Astrocyte (in vitro differentiated cells and primary cell): ENCODE measurements at regions not wholly inside any gene's neighbourhood (a gene's known extent, or its start where the extent isn't known, plus 50 kb on each side); places are given as distances from the start of the nearest gene placed in this dataset.
A peak's percentile ranks its signal among the peaks of the same experiment; 100 is the strongest.

Experiments
- DNase-seq: peaks from one replicate; pipeline ENCODE4 v3.0.0-alpha.2; 2010; ENCODE audit warnings: low read depth
- FAIRE-seq: peaks from 2 replicates; lab custom pipeline; 2011; peaks lifted over from hg19 to GRCh38; lab: Jason Lieb, UNC
- H2AFZ ChIP-seq: 2 replicates; pipeline ENCODE4 v1.6.0; 2012; ENCODE audit warnings: low read depth, low read length, inconsistent platforms
- H3K27ac ChIP-seq: 2 replicates; pipeline ENCODE4 v1.5.1; 2011; ENCODE audit warnings: low read depth, low read length, inconsistent platforms
- H3K27me3 ChIP-seq: 2 replicates; pipeline ENCODE4 v1.6.0; 2011; ENCODE audit warnings: low read length, inconsistent platforms; ENCODE audit not compliant: insufficient read depth
- H3K36me3 ChIP-seq: 2 replicates; pipeline ENCODE4 v1.5.1; 2011; ENCODE audit warnings: low read length, inconsistent platforms; ENCODE audit not compliant: insufficient read depth
- H3K4me1 ChIP-seq: 2 replicates; pipeline ENCODE4 v1.5.1; 2011; ENCODE audit warnings: low read length, inconsistent platforms; ENCODE audit not compliant: insufficient read depth
- H3K4me2 ChIP-seq: 2 replicates; pipeline ENCODE4 v1.6.0; 2012; ENCODE audit warnings: low read length, inconsistent platforms
- H3K4me3 ChIP-seq: 2 replicates; pipeline ENCODE4 v1.5.1; 2011; ENCODE audit warnings: low read depth, mild to moderate bottlenecking, low read length, inconsistent platforms; ENCODE audit not compliant: insufficient read depth
- H3K79me2 ChIP-seq: 2 replicates; pipeline ENCODE4 v1.6.0; 2012; ENCODE audit warnings: mild to moderate bottlenecking, low read length, inconsistent platforms; ENCODE audit not compliant: insufficient read depth
- H3K9ac ChIP-seq: 2 replicates; pipeline ENCODE4 v1.6.0; 2012; ENCODE audit warnings: mild to moderate bottlenecking, low read length, inconsistent platforms
- H3K9me3 ChIP-seq: 2 replicates; pipeline ENCODE4 v1.5.1; 2012; ENCODE audit warnings: low read depth, mild to moderate bottlenecking, low read length, inconsistent platforms; ENCODE audit not compliant: insufficient read depth
- H4K20me1 ChIP-seq: 2 replicates; pipeline ENCODE4 v1.6.0; 2012; ENCODE audit warnings: low read length, inconsistent platforms; ENCODE audit not compliant: insufficient read depth
- H3K27ac Mint-ChIP-seq: one replicate; pipeline ENCODE4 v1.8.0; 2021; ENCODE audit warnings: mild to moderate bottlenecking, mixed read lengths; ENCODE audit not compliant: unreplicated experiment
- H3K27me3 Mint-ChIP-seq: one replicate; pipeline ENCODE4 v1.8.0; 2021; ENCODE audit warnings: low read depth, mixed read lengths; ENCODE audit not compliant: unreplicated experiment
- H3K36me3 Mint-ChIP-seq: one replicate; pipeline ENCODE4 v1.8.0; 2021; ENCODE audit warnings: low read depth, mixed read lengths; ENCODE audit not compliant: unreplicated experiment
- H3K4me1 Mint-ChIP-seq: one replicate; pipeline ENCODE4 v1.8.0; 2021; ENCODE audit warnings: low read depth, mixed read lengths; ENCODE audit not compliant: unreplicated experiment
- H3K4me3 Mint-ChIP-seq: one replicate; pipeline ENCODE4 v1.8.0; 2021; ENCODE audit warnings: mild to moderate bottlenecking, moderate library complexity, mixed read lengths; ENCODE audit not compliant: unreplicated experiment
- H3K9me3 Mint-ChIP-seq: one replicate; pipeline ENCODE4 v1.8.0; 2021; ENCODE audit warnings: mild to moderate bottlenecking, mixed read lengths; ENCODE audit not compliant: unreplicated experiment
- CTCF ChIP-seq: IDR thresholded peaks from 2 replicates; pipeline ENCODE4 v1.5.1; 2011; ENCODE audit warnings: low read depth, mild to moderate bottlenecking, inconsistent platforms, low read length, moderate library complexity; ENCODE audit not compliant: insufficient read depth
- EZH2 ChIP-seq: IDR thresholded peaks from 2 replicates; pipeline ENCODE4 v1.6.1; 2012; ENCODE audit warnings: mild to moderate bottlenecking, low read length, inconsistent platforms; ENCODE audit not compliant: insufficient read depth

GRCh38 chr16:79703066-79703465 lies 102.5 kb upstream of the MAF start:
- no peak overlapping the region for H2AFZ ChIP-seq
- H3K9ac ChIP-seq = no peak overlapping the region
- no peak overlapping the region for H3K4me3 ChIP-seq
- H3K27ac ChIP-seq = peak overlapping the region; percentile 7
- no peaks in the 10 kb centered on the region for H3K36me3 Mint-ChIP-seq
- H3K27me3 ChIP-seq = no peaks in the 10 kb centered on the region
- H3K9me3 ChIP-seq = no peaks in the 10 kb centered on the region
- H3K4me1 Mint-ChIP-seq = no peaks in the 10 kb centered on the region
- no peaks in the 10 kb centered on the region for H3K79me2 ChIP-seq
- H3K4me1 ChIP-seq = no peaks in the 10 kb centered on the region
- H3K4me3 Mint-ChIP-seq = no peak overlapping the region
- peaks cover 3% of the 10 kb centered on the region for H3K9me3 Mint-ChIP-seq
- no peak overlapping the region for H3K27ac Mint-ChIP-seq
- H3K36me3 ChIP-seq = no peaks in the 10 kb centered on the region
- no peak for FAIRE-seq
- DNase-seq = no peak
- TF ChIP-seq CTCF (no peak), EZH2 (no peak)
- no peaks in the 10 kb centered on the region for H4K20me1 ChIP-seq
- H3K27me3 Mint-ChIP-seq = peaks cover 2% of the 10 kb centered on the region
- H3K4me2 ChIP-seq = peak overlapping the region; percentile 37

DNA sequence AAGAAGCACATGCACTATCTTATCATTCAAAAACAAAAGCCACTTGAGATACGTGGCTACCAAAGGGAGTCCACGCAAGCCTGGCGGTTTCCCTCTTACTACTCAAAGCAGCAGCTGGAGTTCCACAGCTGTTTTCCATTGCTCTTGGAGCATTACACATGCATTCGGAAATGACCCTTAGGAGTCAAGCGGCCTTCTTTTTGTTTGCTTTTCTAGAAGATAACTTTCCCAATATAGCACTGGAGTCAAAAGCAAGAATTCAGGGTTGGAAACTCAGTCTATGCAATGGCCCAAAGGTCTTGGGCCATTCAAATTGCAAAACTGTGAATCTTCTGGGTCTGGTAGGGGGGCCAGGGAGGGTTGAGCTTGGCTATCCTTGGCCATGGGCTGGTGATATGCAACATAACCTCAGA lies 97.8 kb upstream of the MAF start:
- H3K9me3 ChIP-seq = no peaks in the 10 kb centered on the region
- TF ChIP-seq EZH2 = no peak
- TF ChIP-seq CTCF = no peak
- H3K27me3 ChIP-seq = no peaks in the 10 kb centered on the region
- no peak overlapping the region for H3K4me3 Mint-ChIP-seq
- no peaks in the 10 kb centered on the region for H3K36me3 Mint-ChIP-seq
- DNase-seq (peak; percentile 46), FAIRE-seq (no peak)
- peaks cover 3% of the 10 kb centered on the region for H3K9me3 Mint-ChIP-seq
- no peak overlapping the region for H3K27ac Mint-ChIP-seq
- no peaks in the 10 kb centered on the region for H3K4me1 Mint-ChIP-seq
- H3K36me3 ChIP-seq = no peaks in the 10 kb centered on the region
- no peak overlapping the region for H3K9ac ChIP-seq
- peaks cover 2% of the 10 kb centered on the region for H3K27me3 Mint-ChIP-seq
- peak overlapping the region; percentile 11 for H3K4me2 ChIP-seq
- H4K20me1 ChIP-seq = no peaks in the 10 kb centered on the region
- no peak overlapping the region for H3K4me3 ChIP-seq
- no peaks in the 10 kb centered on the region for H3K79me2 ChIP-seq
- no peak overlapping the region for H2AFZ ChIP-seq
- no peak overlapping the region for H3K27ac ChIP-seq
- H3K4me1 ChIP-seq = no peaks in the 10 kb centered on the region

DNA sequence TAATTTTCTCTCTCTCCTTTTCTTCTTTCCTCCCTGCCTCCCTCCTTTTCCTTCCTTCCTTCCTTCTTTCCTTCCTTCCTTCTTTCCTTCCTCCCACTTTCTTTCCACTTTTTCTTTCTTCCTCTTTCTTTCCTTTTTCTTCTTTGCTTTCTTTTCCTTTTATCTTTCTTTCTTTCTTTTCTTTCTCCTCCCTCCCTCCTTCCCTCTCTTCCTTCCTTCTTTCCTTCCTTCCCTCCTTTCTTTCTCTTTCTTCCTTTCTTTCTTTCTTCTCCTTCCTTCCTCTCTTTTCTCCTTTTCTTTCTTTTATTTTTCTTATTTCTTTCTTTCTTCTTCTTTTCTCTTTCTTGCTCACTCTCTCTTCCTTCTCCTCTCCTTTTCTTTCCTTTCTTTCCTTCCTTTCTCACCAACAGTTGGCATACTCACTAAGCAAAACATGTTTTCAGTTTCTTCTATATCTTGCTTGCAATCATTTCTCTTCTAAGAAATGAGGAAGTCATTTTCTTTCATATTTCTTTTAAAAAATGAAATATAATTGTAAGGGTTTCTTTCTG lies 97.1 kb upstream of the MAF start:
- no peak overlapping the region for H3K4me2 ChIP-seq

More for the DNA sequence above, 97.1 kb upstream of the MAF start:
- H3K4me1 ChIP-seq = no peaks in the 10 kb centered on the region
- no peaks in the 10 kb centered on the region for H4K20me1 ChIP-seq
- H3K27me3 ChIP-seq = no peaks in the 10 kb centered on the region
- peaks cover 3% of the 10 kb centered on the region for H3K9me3 Mint-ChIP-seq
- H2AFZ ChIP-seq = no peak overlapping the region
- FAIRE-seq = no peak
- no peaks in the 10 kb centered on the region for H3K4me1 Mint-ChIP-seq
- peaks cover 2% of the 10 kb centered on the region for H3K27me3 Mint-ChIP-seq
- no peaks in the 10 kb centered on the region for H3K36me3 Mint-ChIP-seq
- DNase-seq = no peak
- no peaks in the 10 kb centered on the region for H3K79me2 ChIP-seq
- no peaks in the 10 kb centered on the region for H3K9me3 ChIP-seq
- H3K4me3 ChIP-seq = no peak overlapping the region
- H3K4me3 Mint-ChIP-seq = no peak overlapping the region
- no peak overlapping the region for H3K27ac ChIP-seq
- no peak overlapping the region for H3K27ac Mint-ChIP-seq
- TF ChIP-seq CTCF = no peak
- TF ChIP-seq EZH2 = no peak
- H3K9ac ChIP-seq = no peak overlapping the region
- no peaks in the 10 kb centered on the region for H3K36me3 ChIP-seq
